HEK293 (cell line): ENCODE measurements at regions not wholly inside any gene's neighbourhood (a gene's known extent, or its start where the extent isn't known, plus 50 kb on each side); places are given as distances from the start of the nearest gene placed in this dataset.

Source experiments
- CTCF ChIA-PET: fragments of 350-600 bp; formaldehyde crosslinking; extraction: SDS; loops from one replicate; lab custom pipeline; 2021; ENCODE audit warnings: antibody characterized with exemption; lab: Yijun Ruan, JAX
- POLR2A ChIA-PET: fragments of 300-600 bp; formaldehyde crosslinking; extraction: SDS; loops from one replicate; lab custom pipeline; 2020; ENCODE audit warnings: antibody characterized with exemption, inconsistent platforms; lab: Yijun Ruan, JAX
- H3K27ac ChIP-seq: fragments of 200-500 bp; sonication (Bioruptor generic); 2 replicates; pipeline ENCODE4 v1.5.1; 2014; ENCODE audit warnings: low read depth, low read length, control low read depth, inconsistent platforms; ENCODE audit errors: extremely low read depth
- H3K36me3 ChIP-seq, 2 experiments: fragments of 200-500 bp in 1 of 2; sonication (Bioruptor generic) in 1 of 2; 1 replicate in 1 of 2; 2 replicates in 1 of 2; pipeline ENCODE4 v1.5.1; 2014 to 2017; ENCODE audit warnings: inconsistent platforms in 2 of 2, low read length in 2 of 2; ENCODE audit not compliant: control insufficient read depth in 2 of 2, insufficient read depth in 1 of 2
- H3K4me1 ChIP-seq: fragments of 200-500 bp; sonication (Bioruptor generic); 2 replicates; pipeline ENCODE4 v1.5.1; 2014; ENCODE audit warnings: mild to moderate bottlenecking, low read length, inconsistent platforms; ENCODE audit not compliant: control insufficient read depth, insufficient read depth
- H3K4me3 ChIP-seq: 2 replicates; pipeline ENCODE4 v1.5.1; 2011; ENCODE audit warnings: low read depth, mild to moderate bottlenecking, control low read depth, low read length, moderate library complexity
- H3K9me3 ChIP-seq: fragments of 200-500 bp; sonication (Bioruptor generic); 2 replicates; pipeline ENCODE4 v1.5.1; 2014; ENCODE audit warnings: low read depth, low read length, inconsistent platforms; ENCODE audit not compliant: control insufficient read depth, insufficient read depth
- BCL11B ChIP-seq: fragments of 450-650 bp; formaldehyde crosslinking; IDR thresholded peaks from 2 replicates; pipeline ENCODE4 v1.5.1; 2016; ENCODE audit warnings: low read depth, missing biosample characterization, missing genetic modification characterization
- FEZF1 ChIP-seq: fragments of 450-650 bp; formaldehyde crosslinking; IDR thresholded peaks from 2 replicates; pipeline ENCODE4 v1.5.1; 2016; ENCODE audit warnings: missing biosample characterization, missing genetic modification characterization
- HIC1 ChIP-seq: fragments of 450-650 bp; formaldehyde crosslinking; IDR thresholded peaks from 2 replicates; pipeline ENCODE4 v1.5.1; 2016; ENCODE audit warnings: missing biosample characterization, missing genetic modification characterization
- HOXC10 ChIP-seq: sonication (generic); formaldehyde crosslinking; IDR thresholded peaks from 2 replicates; pipeline ENCODE4 v1.8.1; 2023; ENCODE audit warnings: mild to moderate bottlenecking, missing genetic modification reagents
- MEIS1 ChIP-seq: sonication (generic); formaldehyde crosslinking; IDR thresholded peaks from 2 replicates; pipeline ENCODE4 v1.8.1; 2022; ENCODE audit warnings: missing genetic modification reagents, mild to moderate bottlenecking, borderline replicate concordance
- SCRT1 ChIP-seq: fragments of 450-650 bp; formaldehyde crosslinking; IDR thresholded peaks from 2 replicates; pipeline ENCODE4 v1.5.1; 2016; ENCODE audit warnings: missing biosample characterization, missing genetic modification characterization, borderline replicate concordance
- SP7 ChIP-seq: fragments of 450-650 bp; formaldehyde crosslinking; IDR thresholded peaks from 2 replicates; pipeline ENCODE4 v1.5.1; 2016; ENCODE audit warnings: missing biosample characterization, missing genetic modification characterization
- YY1 ChIP-seq: fragments of 450-650 bp; formaldehyde crosslinking; IDR thresholded peaks from 2 replicates; pipeline ENCODE4 v1.5.1; 2018; ENCODE audit warnings: missing biosample characterization, missing genetic modification characterization
- ZNF10 ChIP-seq: fragments of 450-650 bp; formaldehyde crosslinking; IDR thresholded peaks from 2 replicates; pipeline ENCODE4 v1.5.1; 2017; ENCODE audit warnings: missing biosample characterization, missing genetic modification characterization
- ZNF239 ChIP-seq: fragments of 450-650 bp; formaldehyde crosslinking; IDR thresholded peaks from 2 replicates; pipeline ENCODE4 v1.5.1; 2016; ENCODE audit warnings: missing biosample characterization, missing genetic modification characterization
- ZNF335 ChIP-seq: fragments of 450-650 bp; formaldehyde crosslinking; conservative IDR thresholded peaks from 2 replicates; pipeline ENCODE4 v1.5.1; 2016; ENCODE audit warnings: missing biosample characterization, missing genetic modification characterization
- ZNF391 ChIP-seq: fragments of 450-650 bp; formaldehyde crosslinking; IDR thresholded peaks from 2 replicates; pipeline ENCODE4 v1.5.1; 2016; ENCODE audit warnings: low read depth, missing biosample characterization, missing genetic modification characterization, borderline replicate concordance
- ZNF404 ChIP-seq: fragments of 450-650 bp; formaldehyde crosslinking; IDR thresholded peaks from 2 replicates; pipeline ENCODE4 v1.5.1; 2017; ENCODE audit warnings: missing biosample characterization, missing genetic modification characterization
- ZNF501 ChIP-seq: fragments of 450-650 bp; formaldehyde crosslinking; IDR thresholded peaks from 2 replicates; pipeline ENCODE4 v1.5.1; 2016; ENCODE audit warnings: missing biosample characterization, missing genetic modification characterization
- ZNF544 ChIP-seq: fragments of 450-650 bp; formaldehyde crosslinking; IDR thresholded peaks from 2 replicates; pipeline ENCODE4 v1.5.0; 2017; ENCODE audit warnings: missing biosample characterization, missing genetic modification characterization
- ZNF549 ChIP-seq: fragments of 450-650 bp; IDR thresholded peaks from 2 replicates; pipeline ENCODE4 v1.5.1; 2018; ENCODE audit warnings: missing biosample characterization, missing genetic modification characterization, mild to moderate bottlenecking, inconsistent platforms, moderate library complexity
- ZNF670 ChIP-seq: fragments of 450-650 bp; formaldehyde crosslinking; IDR thresholded peaks from 2 replicates; pipeline ENCODE4 v1.5.1; 2016; ENCODE audit warnings: missing biosample characterization, missing genetic modification characterization, low read depth
- ZNF701 ChIP-seq: fragments of 450-650 bp; formaldehyde crosslinking; IDR thresholded peaks from 2 replicates; pipeline ENCODE4 v1.5.1; 2016; ENCODE audit warnings: missing biosample characterization, missing genetic modification characterization
- ZNF704 ChIP-seq: fragments of 450-650 bp; formaldehyde crosslinking; IDR thresholded peaks from 2 replicates; pipeline ENCODE4 v1.5.1; 2016; ENCODE audit warnings: missing biosample characterization, missing genetic modification characterization
- ZNF830 ChIP-seq: fragments of 450-650 bp; IDR thresholded peaks from 2 replicates; pipeline ENCODE4 v1.5.0; 2018; ENCODE audit warnings: missing biosample characterization, missing genetic modification characterization, low read depth, mild to moderate bottlenecking, moderate library complexity
- ZSCAN16 ChIP-seq: fragments of 450-650 bp; formaldehyde crosslinking; IDR thresholded peaks from 2 replicates; pipeline ENCODE4 v1.5.1; 2016; ENCODE audit warnings: missing biosample characterization, missing genetic modification characterization
- TF ChIP-seq, protein P1 (sequence below): fragments of 450-650 bp; formaldehyde crosslinking; IDR thresholded peaks from 2 replicates; pipeline ENCODE4 v1.5.1; 2016; ENCODE audit warnings: missing biosample characterization, missing genetic modification characterization
- TF ChIP-seq, protein P2 (sequence below): sonication (generic); formaldehyde crosslinking; IDR thresholded peaks from 2 replicates; pipeline ENCODE4 v1.8.1; 2022; ENCODE audit warnings: mild to moderate bottlenecking, moderate library complexity, missing genetic modification reagents
- TF ChIP-seq, protein P3 (sequence below): fragments of 450-650 bp; formaldehyde crosslinking; IDR thresholded peaks from 2 replicates; pipeline ENCODE4 v1.5.1; 2016; ENCODE audit warnings: missing biosample characterization, missing genetic modification characterization
- TF ChIP-seq, protein P4 (sequence below): fragments of 450-650 bp; formaldehyde crosslinking; IDR thresholded peaks from 2 replicates; pipeline ENCODE4 v1.5.1; 2017; ENCODE audit warnings: missing biosample characterization, missing genetic modification characterization
- TF ChIP-seq, protein P5 (sequence below): fragments of 450-650 bp; formaldehyde crosslinking; IDR thresholded peaks from 2 replicates; pipeline ENCODE4 v1.5.1; 2016; ENCODE audit warnings: missing biosample characterization, missing genetic modification characterization

DNA sequence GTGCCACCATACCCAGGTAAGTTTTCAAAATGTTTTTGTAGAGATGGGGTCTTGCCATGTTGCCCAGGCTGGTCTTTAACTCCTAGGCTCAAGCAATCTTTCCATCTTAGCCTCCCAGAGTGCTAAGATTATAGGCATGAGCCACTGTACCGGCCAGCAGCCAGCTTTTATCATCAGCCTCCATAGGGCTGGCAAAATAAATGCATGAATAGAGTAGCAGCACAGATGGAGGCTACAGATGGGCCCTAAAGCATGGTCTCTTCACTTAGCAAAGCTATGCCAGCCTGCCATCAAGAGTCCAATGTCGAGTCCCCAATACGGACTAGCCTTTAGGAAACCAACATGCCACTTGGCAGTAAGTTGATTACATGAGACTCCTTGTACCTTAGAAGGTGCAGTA is 63.8 kb downstream of the CNTN3 start:
- no peak for TF ChIP-seq ZNF335 (tag by site-specific recombination)
- no peak for TF ChIP-seq SP7
- TF ChIP-seq SCRT1 (tag by site-specific recombination), result no peak
- no peak for TF ChIP-seq FEZF1 (tag by site-specific recombination)
- TF ChIP-seq, protein P1, sequence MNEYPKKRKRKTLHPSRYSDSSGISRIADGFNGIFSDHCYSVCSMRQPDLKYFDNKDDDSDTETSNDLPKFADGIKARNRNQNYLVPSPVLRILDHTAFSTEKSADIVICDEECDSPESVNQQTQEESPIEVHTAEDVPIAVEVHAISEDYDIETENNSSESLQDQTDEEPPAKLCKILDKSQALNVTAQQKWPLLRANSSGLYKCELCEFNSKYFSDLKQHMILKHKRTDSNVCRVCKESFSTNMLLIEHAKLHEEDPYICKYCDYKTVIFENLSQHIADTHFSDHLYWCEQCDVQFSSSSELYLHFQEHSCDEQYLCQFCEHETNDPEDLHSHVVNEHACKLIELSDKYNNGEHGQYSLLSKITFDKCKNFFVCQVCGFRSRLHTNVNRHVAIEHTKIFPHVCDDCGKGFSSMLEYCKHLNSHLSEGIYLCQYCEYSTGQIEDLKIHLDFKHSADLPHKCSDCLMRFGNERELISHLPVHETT (tag by site-specific recombination), result no peak
- TF ChIP-seq MEIS1 (CRISPR knock-in tag), result no peak
- TF ChIP-seq, protein P2, sequence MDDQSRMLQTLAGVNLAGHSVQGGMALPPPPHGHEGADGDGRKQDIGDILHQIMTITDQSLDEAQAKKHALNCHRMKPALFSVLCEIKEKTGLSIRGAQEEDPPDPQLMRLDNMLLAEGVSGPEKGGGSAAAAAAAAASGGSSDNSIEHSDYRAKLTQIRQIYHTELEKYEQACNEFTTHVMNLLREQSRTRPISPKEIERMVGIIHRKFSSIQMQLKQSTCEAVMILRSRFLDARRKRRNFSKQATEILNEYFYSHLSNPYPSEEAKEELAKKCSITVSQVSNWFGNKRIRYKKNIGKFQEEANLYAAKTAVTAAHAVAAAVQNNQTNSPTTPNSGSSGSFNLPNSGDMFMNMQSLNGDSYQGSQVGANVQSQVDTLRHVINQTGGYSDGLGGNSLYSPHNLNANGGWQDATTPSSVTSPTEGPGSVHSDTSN (CRISPR knock-in tag), result no peak
- TF ChIP-seq ZSCAN16 (tag by site-specific recombination), result no peak
- TF ChIP-seq, protein P3, sequence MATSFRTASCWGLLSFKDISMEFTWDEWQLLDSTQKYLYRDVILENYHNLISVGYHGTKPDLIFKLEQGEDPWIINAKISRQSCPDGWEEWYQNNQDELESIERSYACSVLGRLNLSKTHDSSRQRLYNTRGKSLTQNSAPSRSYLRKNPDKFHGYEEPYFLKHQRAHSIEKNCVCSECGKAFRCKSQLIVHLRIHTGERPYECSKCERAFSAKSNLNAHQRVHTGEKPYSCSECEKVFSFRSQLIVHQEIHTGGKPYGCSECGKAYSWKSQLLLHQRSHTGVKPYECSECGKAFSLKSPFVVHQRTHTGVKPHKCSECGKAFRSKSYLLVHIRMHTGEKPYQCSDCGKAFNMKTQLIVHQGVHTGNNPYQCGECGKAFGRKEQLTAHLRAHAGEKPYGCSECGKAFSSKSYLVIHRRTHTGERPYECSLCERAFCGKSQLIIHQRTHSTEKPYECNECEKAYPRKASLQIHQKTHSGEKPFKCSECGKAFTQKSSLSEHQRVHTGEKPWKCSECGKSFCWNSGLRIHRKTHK, result no peak
- no peak for TF ChIP-seq ZNF544 (tag by site-specific recombination)
- no peak for TF ChIP-seq ZNF10 (tag by site-specific recombination)
- TF ChIP-seq ZNF670 (tag by site-specific recombination), result no peak
- no peak for TF ChIP-seq ZNF830 (tag by site-specific recombination)
- TF ChIP-seq ZNF701 (tag by site-specific recombination), result no peak
- no peak for TF ChIP-seq HOXC10 (CRISPR knock-in tag)
- no peak for TF ChIP-seq ZNF404 (tag by site-specific recombination)
- TF ChIP-seq ZNF549 (tag by site-specific recombination), result no peak
- TF ChIP-seq, protein P4, sequence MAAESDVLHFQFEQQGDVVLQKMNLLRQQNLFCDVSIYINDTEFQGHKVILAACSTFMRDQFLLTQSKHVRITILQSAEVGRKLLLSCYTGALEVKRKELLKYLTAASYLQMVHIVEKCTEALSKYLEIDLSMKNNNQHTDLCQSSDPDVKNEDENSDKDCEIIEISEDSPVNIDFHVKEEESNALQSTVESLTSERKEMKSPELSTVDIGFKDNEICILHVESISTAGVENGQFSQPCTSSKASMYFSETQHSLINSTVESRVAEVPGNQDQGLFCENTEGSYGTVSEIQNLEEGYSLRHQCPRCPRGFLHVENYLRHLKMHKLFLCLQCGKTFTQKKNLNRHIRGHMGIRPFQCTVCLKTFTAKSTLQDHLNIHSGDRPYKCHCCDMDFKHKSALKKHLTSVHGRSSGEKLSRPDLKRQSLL, result no peak
- TF ChIP-seq, protein P5, sequence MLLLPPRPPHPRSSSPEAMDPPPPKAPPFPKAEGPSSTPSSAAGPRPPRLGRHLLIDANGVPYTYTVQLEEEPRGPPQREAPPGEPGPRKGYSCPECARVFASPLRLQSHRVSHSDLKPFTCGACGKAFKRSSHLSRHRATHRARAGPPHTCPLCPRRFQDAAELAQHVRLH (tag by site-specific recombination), result no peak
- POLR2A ChIA-PET, result no interaction called here
- CTCF ChIA-PET, result no interaction called here
- Histone ChIP-seq H3K4me1 (no peaks in the 10 kb centered on the region), H3K36me3 (no peaks in the 10 kb centered on the region), H3K27ac (no peak overlapping the region), H3K9me3 (no peaks in the 10 kb centered on the region), H3K4me3 (no peak overlapping the region)

GRCh38 chr3:74546426-74546825 is 68.0 kb downstream of the CNTN3 start:
- H3K36me3 ChIP-seq, result no peaks in the 10 kb centered on the region
- H3K9me3 ChIP-seq, result no peaks in the 10 kb centered on the region
- CTCF ChIA-PET, result no interaction called here
- no peak overlapping the region for H3K27ac ChIP-seq
- POLR2A ChIA-PET, result no interaction called here
- no peaks in the 10 kb centered on the region for H3K4me1 ChIP-seq
- H3K4me3 ChIP-seq, result no peak overlapping the region
- TF ChIP-seq, protein P3, result no peak
- TF ChIP-seq HIC1 (no peak), ZSCAN16 (tag by site-specific recombination) (no peak), BCL11B (no peak), ZNF704 (tag by site-specific recombination) (no peak), ZNF501 (no peak), ZNF239 (no peak), YY1 (tag by site-specific recombination) (no peak), MEIS1 (CRISPR knock-in tag) (no peak), ZNF391 (tag by site-specific recombination) (no peak)
